ENCODE measurements at regions not wholly inside any gene's neighbourhood (a gene's known extent, or its start where the extent isn't known, plus 50 kb on each side); places are given as distances from the start of the nearest gene placed in this dataset.

DNA sequence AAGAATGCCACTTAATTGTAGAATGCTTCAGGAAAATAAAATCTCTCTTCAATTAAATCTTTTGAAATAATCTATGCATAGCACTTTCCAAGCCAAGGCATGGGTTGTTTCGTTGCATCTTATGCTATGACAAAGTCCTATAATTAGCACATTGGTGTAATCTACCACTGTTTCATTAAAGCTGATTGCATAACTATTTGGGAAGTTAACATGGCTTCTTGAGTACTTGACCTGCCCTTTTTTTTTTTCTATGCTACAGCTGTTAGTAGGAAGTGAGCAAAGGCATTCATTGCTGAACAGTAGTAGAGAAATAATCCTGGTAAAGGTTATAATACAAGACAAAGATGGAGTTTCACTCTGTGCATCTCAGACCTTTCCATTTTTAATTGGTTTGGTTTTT, 557.2 kb upstream of the CELF2 start:
- Histone ChIP-seq H3K9me3 (ENCODE audit: insufficient read depth, low read length) (no peaks in the 10 kb centered on the region), H3K79me2 (ENCODE audit: insufficient read depth, low read length) (no peaks in the 10 kb centered on the region), H3K9me2 (replicated peaks; ENCODE audit: insufficient read depth, low read length) (no peaks in the 10 kb centered on the region), H3F3A (ENCODE audit: insufficient read depth) (no peaks in the 10 kb centered on the region), H2AFZ (ENCODE audit: low read depth, low read length, severe bottlenecking) (no peak overlapping the region), H3K27ac (ENCODE audit: low read depth, low read length) (no peak overlapping the region), H3K27me3 (ENCODE audit: low read length) (no peaks in the 10 kb centered on the region), H3K36me3 (ENCODE audit: low read length) (no peaks in the 10 kb centered on the region), H3K4me3 (ENCODE audit: insufficient read depth, low read length, poor library complexity, severe bottlenecking) (no peak overlapping the region), H3K9ac (ENCODE audit: low read length) (no peak overlapping the region), H3K4me2 (ENCODE audit: low read depth, low read length, poor library complexity, severe bottlenecking) (no peak overlapping the region), H4K20me1 (ENCODE audit: low read depth, low read length) (no peaks in the 10 kb centered on the region)
- no peak for TF ChIP-seq EZH2phosphoT487 (conservative IDR thresholded peaks at IDR 0.05; ENCODE audit: low read length)
- TF ChIP-seq, protein P1, sequence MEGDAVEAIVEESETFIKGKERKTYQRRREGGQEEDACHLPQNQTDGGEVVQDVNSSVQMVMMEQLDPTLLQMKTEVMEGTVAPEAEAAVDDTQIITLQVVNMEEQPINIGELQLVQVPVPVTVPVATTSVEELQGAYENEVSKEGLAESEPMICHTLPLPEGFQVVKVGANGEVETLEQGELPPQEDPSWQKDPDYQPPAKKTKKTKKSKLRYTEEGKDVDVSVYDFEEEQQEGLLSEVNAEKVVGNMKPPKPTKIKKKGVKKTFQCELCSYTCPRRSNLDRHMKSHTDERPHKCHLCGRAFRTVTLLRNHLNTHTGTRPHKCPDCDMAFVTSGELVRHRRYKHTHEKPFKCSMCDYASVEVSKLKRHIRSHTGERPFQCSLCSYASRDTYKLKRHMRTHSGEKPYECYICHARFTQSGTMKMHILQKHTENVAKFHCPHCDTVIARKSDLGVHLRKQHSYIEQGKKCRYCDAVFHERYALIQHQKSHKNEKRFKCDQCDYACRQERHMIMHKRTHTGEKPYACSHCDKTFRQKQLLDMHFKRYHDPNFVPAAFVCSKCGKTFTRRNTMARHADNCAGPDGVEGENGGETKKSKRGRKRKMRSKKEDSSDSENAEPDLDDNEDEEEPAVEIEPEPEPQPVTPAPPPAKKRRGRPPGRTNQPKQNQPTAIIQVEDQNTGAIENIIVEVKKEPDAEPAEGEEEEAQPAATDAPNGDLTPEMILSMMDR (IDR thresholded peaks at IDR 0.05; ENCODE audit: insufficient read depth, low read length, poor library complexity, severe bottlenecking) = no peak

DNA sequence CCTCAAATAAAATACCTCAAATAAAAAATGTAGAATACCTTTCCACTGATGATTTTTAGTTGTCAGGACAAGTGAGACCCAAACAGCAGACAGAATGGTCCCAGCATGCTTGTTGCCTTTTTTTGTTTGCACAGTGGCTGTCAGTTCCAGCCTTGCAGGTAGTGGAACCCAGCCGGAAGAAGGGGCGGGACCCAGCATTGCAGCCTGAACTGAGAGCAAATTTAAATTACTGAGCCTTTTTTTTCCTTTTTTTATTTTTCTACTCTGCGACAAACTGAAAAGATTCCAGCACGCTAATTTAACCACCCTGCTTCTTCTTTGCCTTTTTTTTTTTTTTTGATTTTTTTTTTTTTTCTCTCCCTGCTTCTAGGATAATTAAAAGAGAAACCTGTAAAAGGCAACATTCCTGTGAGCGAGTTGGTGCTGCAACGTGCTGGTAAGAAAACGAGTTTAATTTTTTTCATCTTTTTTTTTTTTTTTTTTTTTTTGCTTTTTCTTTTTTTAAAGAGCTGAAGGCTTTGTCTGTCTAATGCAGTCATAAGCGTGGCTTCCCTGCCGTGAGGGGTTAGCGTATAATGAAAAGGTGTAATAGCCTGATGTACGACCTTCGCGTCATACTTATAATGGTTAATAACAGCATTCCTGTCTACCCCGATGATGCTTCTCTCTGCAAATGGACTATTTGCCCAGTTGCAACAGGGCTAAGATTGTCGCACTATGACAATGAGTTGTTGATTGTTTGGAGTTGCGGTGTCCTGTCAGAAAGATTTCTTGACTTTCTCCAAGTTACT, 555.3 kb upstream of the CELF2 start:
- H3K27me3 ChIP-seq (ENCODE audit: low read length) = no peaks in the 10 kb centered on the region
- H3K4me2 ChIP-seq (ENCODE audit: low read depth, low read length, poor library complexity, severe bottlenecking) = no peak overlapping the region
- no peak for TF ChIP-seq EZH2phosphoT487 (conservative IDR thresholded peaks at IDR 0.05; ENCODE audit: low read length)
- TF ChIP-seq, protein P1 (IDR thresholded peaks at IDR 0.05; ENCODE audit: insufficient read depth, low read length, poor library complexity, severe bottlenecking) = no peak

DNA sequence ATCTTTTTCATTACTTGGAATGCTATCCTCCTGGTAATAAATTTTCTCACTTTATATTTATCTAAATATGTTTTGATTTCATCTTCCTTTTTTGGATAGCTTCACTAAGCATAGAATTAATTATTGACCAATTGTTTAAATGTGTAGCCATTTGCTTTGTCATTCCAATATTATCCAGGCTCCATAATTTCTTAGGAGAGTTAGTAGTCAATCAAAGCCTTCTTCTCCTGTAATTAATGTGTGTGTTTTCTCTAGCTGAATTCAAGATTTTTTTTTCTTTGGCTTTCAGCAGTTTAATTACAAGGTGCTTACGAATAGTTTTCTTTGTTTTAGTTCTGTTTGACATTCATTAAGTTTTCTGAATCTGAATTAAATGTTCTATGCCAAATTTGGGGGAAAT, 545.9 kb upstream of the CELF2 start:
- H4K20me1 ChIP-seq (ENCODE audit: low read depth, low read length) = no peaks in the 10 kb centered on the region
- no peaks in the 10 kb centered on the region for H3K79me2 ChIP-seq (ENCODE audit: insufficient read depth, low read length)
- no peak for TF ChIP-seq EZH2phosphoT487 (conservative IDR thresholded peaks at IDR 0.05; ENCODE audit: low read length)
- TF ChIP-seq, protein P1 (IDR thresholded peaks at IDR 0.05; ENCODE audit: insufficient read depth, low read length, poor library complexity, severe bottlenecking) = no peak
- no peak overlapping the region for H2AFZ ChIP-seq (ENCODE audit: low read depth, low read length, severe bottlenecking)
- H3K9ac ChIP-seq (ENCODE audit: low read length) = no peak overlapping the region
- H3K4me3 ChIP-seq (ENCODE audit: insufficient read depth, low read length, poor library complexity, severe bottlenecking) = no peak overlapping the region
- no peaks in the 10 kb centered on the region; the same call in 1 of the 2 replicates for H3K36me3 ChIP-seq (ENCODE audit: low read length)
- H3K9me3 ChIP-seq (ENCODE audit: insufficient read depth, low read length) = no peaks in the 10 kb centered on the region
- H3F3A ChIP-seq (ENCODE audit: insufficient read depth) = no peaks in the 10 kb centered on the region
- H3K27me3 ChIP-seq (ENCODE audit: low read length) = no peaks in the 10 kb centered on the region
- H3K4me2 ChIP-seq (ENCODE audit: low read depth, low read length, poor library complexity, severe bottlenecking) = no peak overlapping the region
- H3K9me2 ChIP-seq (replicated peaks; ENCODE audit: insufficient read depth, low read length) = no peaks in the 10 kb centered on the region
- H3K27ac ChIP-seq (ENCODE audit: low read depth, low read length) = no peak overlapping the region

More for the DNA sequence above, 555.3 kb upstream of the CELF2 start:
- Histone ChIP-seq H2AFZ (ENCODE audit: low read depth, low read length, severe bottlenecking) (no peak overlapping the region), H3K36me3 (ENCODE audit: low read length) (no peaks in the 10 kb centered on the region; the same call in 1 of the 2 replicates), H3K9me3 (ENCODE audit: insufficient read depth, low read length) (no peaks in the 10 kb centered on the region), H4K20me1 (ENCODE audit: low read depth, low read length) (no peaks in the 10 kb centered on the region), H3K27ac (ENCODE audit: low read depth, low read length) (no peak overlapping the region), H3K9me2 (replicated peaks; ENCODE audit: insufficient read depth, low read length) (no peaks in the 10 kb centered on the region), H3K4me3 (ENCODE audit: insufficient read depth, low read length, poor library complexity, severe bottlenecking) (no peak overlapping the region), H3F3A (ENCODE audit: insufficient read depth) (no peaks in the 10 kb centered on the region), H3K9ac (ENCODE audit: low read length) (no peak overlapping the region), H3K79me2 (ENCODE audit: insufficient read depth, low read length) (no peaks in the 10 kb centered on the region)
